HL-60 (cell line): ENCODE measurements at regions not wholly inside any gene's neighbourhood (a gene's known extent, or its start where the extent isn't known, plus 50 kb on each side); places are given as distances from the start of the nearest gene placed in this dataset.

Source experiments
- CTCF ChIP-seq: IDR thresholded peaks from one replicate; pipeline ENCODE4 v1.5.1; 2011; ENCODE audit warnings: low read length, control low read depth, inconsistent platforms; ENCODE audit not compliant: insufficient read depth
- POLR2AphosphoS5 ChIP-seq: IDR thresholded peaks from 2 replicates; pipeline ENCODE4 v1.6.1; 2012; ENCODE audit warnings: low read depth
- SPI1 ChIP-seq: IDR thresholded peaks from 2 replicates; pipeline ENCODE4 v1.6.1; 2012; ENCODE audit warnings: low read depth, mild to moderate bottlenecking, borderline replicate concordance
- TF ChIP-seq, protein P1 (sequence below): IDR thresholded peaks from 2 replicates; pipeline ENCODE4 v1.6.1; 2012; ENCODE audit warnings: low read depth; ENCODE audit not compliant: insufficient replicate concordance

DNA sequence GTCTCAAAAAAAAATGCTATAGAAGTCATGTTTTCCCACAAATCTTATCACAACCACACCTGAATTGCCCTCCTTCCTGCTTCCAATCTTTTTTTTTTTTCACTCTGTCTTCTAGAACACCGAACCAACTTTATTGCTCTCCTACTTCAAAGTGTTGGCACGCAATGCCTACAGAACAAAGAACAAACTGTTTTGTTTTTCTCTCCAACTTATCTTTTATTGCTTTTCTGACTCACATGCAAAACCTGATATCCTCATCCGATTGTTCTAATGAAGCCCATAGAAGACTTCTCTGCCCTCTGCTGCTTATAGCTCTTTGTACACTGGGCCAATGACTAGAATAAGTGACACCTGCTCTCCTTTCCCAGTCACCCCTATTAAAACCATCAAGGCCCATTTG is 602.8 kb downstream of the EPHA4 start:
- TF ChIP-seq CTCF (no peak), SPI1 (no peak), POLR2AphosphoS5 (no peak)
- TF ChIP-seq, protein P1, sequence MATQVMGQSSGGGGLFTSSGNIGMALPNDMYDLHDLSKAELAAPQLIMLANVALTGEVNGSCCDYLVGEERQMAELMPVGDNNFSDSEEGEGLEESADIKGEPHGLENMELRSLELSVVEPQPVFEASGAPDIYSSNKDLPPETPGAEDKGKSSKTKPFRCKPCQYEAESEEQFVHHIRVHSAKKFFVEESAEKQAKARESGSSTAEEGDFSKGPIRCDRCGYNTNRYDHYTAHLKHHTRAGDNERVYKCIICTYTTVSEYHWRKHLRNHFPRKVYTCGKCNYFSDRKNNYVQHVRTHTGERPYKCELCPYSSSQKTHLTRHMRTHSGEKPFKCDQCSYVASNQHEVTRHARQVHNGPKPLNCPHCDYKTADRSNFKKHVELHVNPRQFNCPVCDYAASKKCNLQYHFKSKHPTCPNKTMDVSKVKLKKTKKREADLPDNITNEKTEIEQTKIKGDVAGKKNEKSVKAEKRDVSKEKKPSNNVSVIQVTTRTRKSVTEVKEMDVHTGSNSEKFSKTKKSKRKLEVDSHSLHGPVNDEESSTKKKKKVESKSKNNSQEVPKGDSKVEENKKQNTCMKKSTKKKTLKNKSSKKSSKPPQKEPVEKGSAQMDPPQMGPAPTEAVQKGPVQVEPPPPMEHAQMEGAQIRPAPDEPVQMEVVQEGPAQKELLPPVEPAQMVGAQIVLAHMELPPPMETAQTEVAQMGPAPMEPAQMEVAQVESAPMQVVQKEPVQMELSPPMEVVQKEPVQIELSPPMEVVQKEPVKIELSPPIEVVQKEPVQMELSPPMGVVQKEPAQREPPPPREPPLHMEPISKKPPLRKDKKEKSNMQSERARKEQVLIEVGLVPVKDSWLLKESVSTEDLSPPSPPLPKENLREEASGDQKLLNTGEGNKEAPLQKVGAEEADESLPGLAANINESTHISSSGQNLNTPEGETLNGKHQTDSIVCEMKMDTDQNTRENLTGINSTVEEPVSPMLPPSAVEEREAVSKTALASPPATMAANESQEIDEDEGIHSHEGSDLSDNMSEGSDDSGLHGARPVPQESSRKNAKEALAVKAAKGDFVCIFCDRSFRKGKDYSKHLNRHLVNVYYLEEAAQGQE = no peak
